H1 (cell line): ENCODE measurements at regions not wholly inside any gene's neighbourhood (a gene's known extent, or its start where the extent isn't known, plus 50 kb on each side); places are given as distances from the start of the nearest gene placed in this dataset.
A peak's percentile ranks its signal among the peaks of the same experiment; 100 is the strongest.

ENCODE experiments used
- CTCF ChIA-PET: fragments of 300-600 bp; sonication (Branson Sonifier 250); formaldehyde crosslinking; loops from one replicate; lab custom pipeline; 2021; ENCODE audit not compliant: partially characterized antibody; lab: Charles Lee
- POLR2A ChIA-PET: fragments of 300-600 bp; sonication (Branson Sonifier 250); formaldehyde crosslinking; loops from one replicate; lab custom pipeline; 2021; ENCODE audit warnings: inconsistent platforms; ENCODE audit not compliant: partially characterized antibody; lab: Charles Lee
- DNase-seq, 2 experiments: peaks; one replicate each; pipeline versions ENCODE4 v3.0.0 to v3.0.0-alpha.2; 2010 to 2022; ENCODE audit warnings: low spot score in 2 of 2, low read depth in 1 of 2, mixed read lengths in 1 of 2
- FAIRE-seq: peaks from 2 replicates; lab custom pipeline; 2011; peaks lifted over from hg19 to GRCh38; lab: Jason Lieb, UNC
- H2AFZ ChIP-seq: 2 replicates; pipeline ENCODE4 v1.8.1; 2012; ENCODE audit warnings: low read length, inconsistent platforms
- H2AK5ac ChIP-seq: 2 replicates; pipeline ENCODE4 v1.6.1; 2013; ENCODE audit warnings: low read depth, low read length
- H2BK120ac ChIP-seq: replicated peaks from 2 replicates; pipeline ENCODE3; 2013; ENCODE audit warnings: low read depth, low read length, inconsistent platforms
- H2BK12ac ChIP-seq: 2 replicates; pipeline ENCODE4 v1.6.1; 2013; ENCODE audit warnings: low read depth, low read length
- H2BK15ac ChIP-seq: 2 replicates; pipeline ENCODE4 v1.6.1; 2013; ENCODE audit warnings: low read length
- H2BK20ac ChIP-seq: 2 replicates; pipeline ENCODE4 v1.6.1; 2013; ENCODE audit warnings: low read length
- H2BK5ac ChIP-seq: 2 replicates; pipeline ENCODE4 v1.6.1; 2013; ENCODE audit warnings: low read depth, low read length
- H3K14ac ChIP-seq: 2 replicates; pipeline ENCODE4 v1.6.1; 2013; ENCODE audit warnings: inconsistent platforms; ENCODE audit not compliant: insufficient read length
- H3K18ac ChIP-seq: 2 replicates; pipeline ENCODE4 v1.6.1; 2013; ENCODE audit warnings: low read length; ENCODE audit errors: extremely low read depth
- H3K23ac ChIP-seq: 2 replicates; pipeline ENCODE4 v1.6.1; 2013; ENCODE audit warnings: inconsistent platforms; ENCODE audit not compliant: insufficient read length
- H3K23me2 ChIP-seq: 2 replicates; pipeline ENCODE4 v1.6.1; 2013; ENCODE audit warnings: low read depth, low read length
- H3K27ac ChIP-seq: 2 replicates; pipeline ENCODE4 v1.6.1; 2011; ENCODE audit warnings: low read depth, low read length, inconsistent platforms
- H3K27me3 ChIP-seq, 4 experiments: replicated peaks in 1 of 4; 1 replicate in 1 of 4; 2 replicates in 3 of 4; pipeline versions ENCODE4 v1.6.1 to v1.8.1; 2011 to 2013; ENCODE audit warnings: low read length in 3 of 4, mild to moderate bottlenecking in 3 of 4, inconsistent platforms in 2 of 4, mixed read lengths in 2 of 4, moderate library complexity in 1 of 4; ENCODE audit not compliant: control insufficient read depth in 3 of 4, insufficient read depth in 3 of 4; ENCODE audit errors: extremely low read depth in 1 of 4
- H3K36me3 ChIP-seq, 4 experiments: 2 replicates each; pipeline versions ENCODE4 v1.6.1 to v1.8.1; 2011 to 2013; ENCODE audit warnings: mild to moderate bottlenecking in 4 of 4, low read length in 3 of 4, moderate library complexity in 2 of 4, control low read depth in 1 of 4, inconsistent platforms in 1 of 4; ENCODE audit not compliant: insufficient read depth in 4 of 4, control insufficient read depth in 2 of 4
- H3K4ac ChIP-seq: replicated peaks from 2 replicates; pipeline ENCODE3; 2013; ENCODE audit warnings: low read length, low read depth, mixed read lengths, inconsistent platforms; ENCODE audit not compliant: insufficient read length
- H3K4me1 ChIP-seq, 4 experiments: replicated peaks in 1 of 4; 1 replicate in 1 of 4; 2 replicates in 3 of 4; pipeline versions ENCODE4 v1.6.1 to v1.8.1; 2011 to 2013; ENCODE audit warnings: low read length in 3 of 4, inconsistent platforms in 2 of 4, mixed read lengths in 1 of 4; ENCODE audit not compliant: insufficient read depth in 4 of 4, control insufficient read depth in 3 of 4
- H3K4me2 ChIP-seq, 2 experiments: 2 replicates each; pipeline versions ENCODE4 v1.6.1 to v1.8.1; 2011 to 2013; ENCODE audit warnings: low read depth in 2 of 2, low read length in 2 of 2, control low read depth in 1 of 2, inconsistent platforms in 1 of 2, mild to moderate bottlenecking in 1 of 2; ENCODE audit not compliant: insufficient read depth in 1 of 2
- H3K4me3 ChIP-seq, 4 experiments: fragments of 200-600, 300-600 bp in 1 of 4; sonication (generic), shearing (Covaris generic), sonication (Bioruptor Twin) in 1 of 4; 2 replicates each; pipeline versions ENCODE4 v1.5.1 to v1.8.1; 2011 to 2016; ENCODE audit warnings: low read length in 4 of 4, low read depth in 3 of 4, control low read depth in 2 of 4, inconsistent platforms in 2 of 4, mild to moderate bottlenecking in 2 of 4, mixed read lengths in 1 of 4, moderate library complexity in 1 of 4; ENCODE audit not compliant: insufficient read depth in 2 of 4; ENCODE audit errors: extremely low read depth in 1 of 4
- H3K56ac ChIP-seq: replicated peaks from 2 replicates; pipeline ENCODE3; 2013; ENCODE audit warnings: low read depth, mild to moderate bottlenecking, mixed read lengths, low read length, inconsistent platforms; ENCODE audit not compliant: insufficient read length
- H3K79me1 ChIP-seq: 2 replicates; pipeline ENCODE4 v1.6.1; 2013; ENCODE audit warnings: low read depth, low read length, control low read depth
- H3K79me2 ChIP-seq, 2 experiments: 2 replicates each; pipeline versions ENCODE4 v1.6.1 to v1.8.1; 2012 to 2013; ENCODE audit warnings: low read length in 2 of 2, mild to moderate bottlenecking in 2 of 2, inconsistent platforms in 1 of 2; ENCODE audit not compliant: insufficient read depth in 2 of 2, control insufficient read depth in 1 of 2
- H3K9ac ChIP-seq, 4 experiments: replicated peaks in 1 of 4; 1 replicate in 1 of 4; 2 replicates in 3 of 4; pipeline versions ENCODE4 v1.6.1 to v1.8.1; 2011 to 2013; ENCODE audit warnings: low read depth in 3 of 4, low read length in 3 of 4, control low read depth in 2 of 4, mild to moderate bottlenecking in 2 of 4, moderate library complexity in 2 of 4, inconsistent platforms in 1 of 4; ENCODE audit errors: extremely low read depth in 1 of 4
- H3K9me3 ChIP-seq, 2 experiments: 2 replicates each; pipeline versions ENCODE4 v1.6.1 to v1.8.1; 2012 to 2013; ENCODE audit warnings: mild to moderate bottlenecking in 2 of 2, moderate library complexity in 2 of 2, control low read depth in 1 of 2, inconsistent platforms in 1 of 2, low read depth in 1 of 2, low read length in 1 of 2, mixed read lengths in 1 of 2; ENCODE audit not compliant: insufficient read depth in 2 of 2
- H4K20me1 ChIP-seq, 2 experiments: replicated peaks in 1 of 2; 2 replicates each; pipeline versions ENCODE3 to v1.8.1; 2011 to 2013; ENCODE audit warnings: inconsistent platforms in 2 of 2, low read length in 2 of 2, mild to moderate bottlenecking in 1 of 2; ENCODE audit not compliant: insufficient read depth in 2 of 2, control insufficient read depth in 1 of 2
- H4K5ac ChIP-seq: 2 replicates; pipeline ENCODE4 v1.6.1; 2013; ENCODE audit warnings: low read length, low read depth, mixed read lengths, inconsistent platforms; ENCODE audit not compliant: insufficient read length
- H4K8ac ChIP-seq: 2 replicates; pipeline ENCODE4 v1.8.0; 2013; ENCODE audit warnings: mild to moderate bottlenecking, moderate library complexity, low read length, inconsistent platforms; ENCODE audit not compliant: insufficient read depth; ENCODE audit errors: extremely low read depth
- H4K91ac ChIP-seq: replicated peaks from 2 replicates; pipeline ENCODE3; 2013; ENCODE audit warnings: low read length, mixed read lengths, inconsistent platforms; ENCODE audit not compliant: insufficient read length
- MAX ChIP-seq: IDR thresholded peaks from 2 replicates; pipeline ENCODE4 v1.6.1; 2012; ENCODE audit warnings: inconsistent platforms
- PHF8 ChIP-seq: fragments of 200-600 bp; sonication (generic); conservative IDR thresholded peaks from 2 replicates; pipeline ENCODE4 v1.7.1; 2012; ENCODE audit warnings: low read depth, mild to moderate bottlenecking, inconsistent platforms, low read length, moderate library complexity
- POLR2A ChIP-seq, 2 experiments: IDR thresholded peaks; 1 replicate in 1 of 2; 2 replicates in 1 of 2; pipeline ENCODE4 v1.6.1; 2011; ENCODE audit warnings: low read depth in 2 of 2, low read length in 2 of 2, mild to moderate bottlenecking in 2 of 2; ENCODE audit errors: control extremely low read depth in 1 of 2
- RNF2 ChIP-seq: fragments of 200-900, 300-1000 bp; sonication (generic); IDR thresholded peaks from 2 replicates; pipeline ENCODE4 v1.7.1; 2016; ENCODE audit warnings: borderline replicate concordance, low read depth, mild to moderate bottlenecking, antibody characterized with exemption, low read length; ENCODE audit not compliant: poor library complexity, severe bottlenecking; ENCODE audit errors: missing control alignments
- SIRT6 ChIP-seq: IDR thresholded peaks from one replicate; pipeline ENCODE4 v1.7.1; 2012; ENCODE audit warnings: low read length, inconsistent platforms
- SP2 ChIP-seq: IDR thresholded peaks from 2 replicates; pipeline ENCODE4 v1.6.1; 2012; ENCODE audit warnings: mild to moderate bottlenecking, low read length, inconsistent platforms
- WGBS, 2 experiments: shearing (Covaris generic) in 1 of 2; methylation state at CpG; one replicate each; pipeline versions ENCODE4 v1.1.6 to v1.1.7; 2013 to 2015; ENCODE audit warnings: low lambda C conversion rate in 2 of 2, mixed read lengths in 2 of 2, inconsistent platforms in 1 of 2, low coverage in 1 of 2, missing lambda C conversion rate in 1 of 2; ENCODE audit not compliant: insufficient replicate concordance in 2 of 2, insufficient coverage in 1 of 2, insufficient read length in 1 of 2; ENCODE audit errors: extremely low coverage in 1 of 2, missing lambda C conversion rate in 1 of 2; 5-methylcytosine and 5-hydroxymethylcytosine counted together
- TF ChIP-seq, protein P1 (sequence below), 3 experiments: IDR thresholded peaks; 1 replicate in 2 of 3; 2 replicates in 1 of 3; pipeline versions ENCODE4 v1.5.1 to v1.6.1; 2011; ENCODE audit warnings: low read length in 3 of 3, mild to moderate bottlenecking in 3 of 3, inconsistent platforms in 2 of 3, low read depth in 1 of 3, moderate library complexity in 1 of 3; ENCODE audit not compliant: insufficient read depth in 1 of 3; ENCODE audit errors: control extremely low read depth in 1 of 3

DNA sequence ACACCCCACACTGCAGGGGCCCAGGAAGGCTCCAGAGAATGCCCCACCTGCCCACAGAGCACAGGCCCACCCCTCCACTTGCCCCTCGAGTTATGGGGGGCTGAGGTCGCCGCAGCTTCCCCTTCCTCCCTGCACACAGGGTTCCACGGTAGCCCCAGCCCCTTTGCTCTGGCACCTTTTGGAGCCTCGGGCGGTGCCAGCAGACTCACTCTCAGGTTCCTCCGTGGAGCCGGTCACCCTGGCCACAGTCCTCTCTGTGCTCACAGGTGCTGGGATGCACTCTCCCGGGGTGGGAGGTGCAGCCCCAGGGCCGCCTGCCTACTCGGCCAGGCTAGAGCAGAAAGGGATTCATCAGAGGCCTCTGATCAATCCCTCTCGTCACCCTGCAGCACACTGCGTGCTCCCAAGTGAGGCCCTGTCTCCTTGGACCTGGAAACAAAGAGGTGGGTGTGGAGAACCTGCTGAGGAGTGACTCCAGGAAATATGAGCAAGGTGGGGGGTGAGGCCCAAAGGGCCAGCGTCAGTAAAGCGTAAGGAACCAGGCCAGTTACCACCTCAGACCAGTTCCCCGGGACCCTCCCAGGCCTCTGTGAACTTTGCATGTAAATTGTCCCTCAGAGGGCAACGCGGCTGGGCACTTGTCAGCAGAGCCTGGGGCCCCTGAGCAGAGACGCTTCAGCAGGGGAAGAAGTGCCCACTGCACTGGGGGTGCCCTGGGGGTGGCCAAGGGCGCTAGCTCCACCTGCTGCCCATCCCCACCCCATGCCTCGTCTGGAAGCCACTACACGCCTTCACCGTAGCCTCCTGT is 167.8 kb downstream of the OLFM1 start:
- CTCF ChIA-PET: interaction anchor here (0.7 to 1.2 kb wide), 3 partner anchors 21 to 159 kb away, joined by 3 read pairs; no protein-coding TSS in a partner anchor
- TF ChIP-seq PHF8 (no peak), SP2 (no peak), MAX (peak; percentile 50; the same call in 1 of the 2 replicates), POLR2A (IDR thresholded peaks at IDR 0.05; ENCODE audit: control extremely low read depth in 1 of 2, low read depth in 2 of 2, low read length in 2 of 2) (no peak), SIRT6 (no peak), RNF2 (no peak)
- TF ChIP-seq, protein P1, sequence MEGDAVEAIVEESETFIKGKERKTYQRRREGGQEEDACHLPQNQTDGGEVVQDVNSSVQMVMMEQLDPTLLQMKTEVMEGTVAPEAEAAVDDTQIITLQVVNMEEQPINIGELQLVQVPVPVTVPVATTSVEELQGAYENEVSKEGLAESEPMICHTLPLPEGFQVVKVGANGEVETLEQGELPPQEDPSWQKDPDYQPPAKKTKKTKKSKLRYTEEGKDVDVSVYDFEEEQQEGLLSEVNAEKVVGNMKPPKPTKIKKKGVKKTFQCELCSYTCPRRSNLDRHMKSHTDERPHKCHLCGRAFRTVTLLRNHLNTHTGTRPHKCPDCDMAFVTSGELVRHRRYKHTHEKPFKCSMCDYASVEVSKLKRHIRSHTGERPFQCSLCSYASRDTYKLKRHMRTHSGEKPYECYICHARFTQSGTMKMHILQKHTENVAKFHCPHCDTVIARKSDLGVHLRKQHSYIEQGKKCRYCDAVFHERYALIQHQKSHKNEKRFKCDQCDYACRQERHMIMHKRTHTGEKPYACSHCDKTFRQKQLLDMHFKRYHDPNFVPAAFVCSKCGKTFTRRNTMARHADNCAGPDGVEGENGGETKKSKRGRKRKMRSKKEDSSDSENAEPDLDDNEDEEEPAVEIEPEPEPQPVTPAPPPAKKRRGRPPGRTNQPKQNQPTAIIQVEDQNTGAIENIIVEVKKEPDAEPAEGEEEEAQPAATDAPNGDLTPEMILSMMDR (IDR thresholded peaks at IDR 0.05; ENCODE audit: control extremely low read depth in 1 of 3, insufficient read depth in 1 of 3, low read depth in 1 of 3, low read length in 3 of 3): peak in 1 of 3 experiments; percentile 22; a peak in 2 of 4 replicates

More for the DNA sequence above, 167.8 kb downstream of the OLFM1 start:
- H2AK5ac ChIP-seq: no peak overlapping the region; the same call in 1 of the 2 replicates
- H3K4ac ChIP-seq: no peak overlapping the region
- no peak overlapping the region for H2AFZ ChIP-seq
- H2BK20ac ChIP-seq: peak overlapping the region; percentile 61; the same call in 1 of the 2 replicates
- peaks cover 4 to 21% (median 18%) of the 10 kb centered on the region in 4 experiments for H3K4me1 ChIP-seq
- FAIRE-seq: no peak
- peaks cover 0 to 8% (median 0%) of the 10 kb centered on the region in 4 experiments; a peak in 3 of 7 replicates for H3K27me3 ChIP-seq
- H2BK12ac ChIP-seq: 0 out of 2 replicates have a peak overlapping the region, but pooled peaks have one; percentile 62
- no peak overlapping the region for H3K23ac ChIP-seq
- H3K4me2 ChIP-seq: no peak overlapping the region
- H3K79me2 ChIP-seq: no peaks in the 10 kb centered on the region
- H3K27ac ChIP-seq: no peak overlapping the region
- no peaks in the 10 kb centered on the region for H3K36me3 ChIP-seq
- no peaks in the 10 kb centered on the region for H3K9me3 ChIP-seq
- peak overlapping the region; percentile 38 for H3K18ac ChIP-seq
- H3K9ac ChIP-seq: no peak overlapping the region
- peak overlapping the region; percentile 18 for H3K56ac ChIP-seq
- H4K5ac ChIP-seq: no peak overlapping the region
- H2BK5ac ChIP-seq: no peak overlapping the region; the same call in 1 of the 2 replicates
- H4K20me1 ChIP-seq: no peaks in the 10 kb centered on the region
- WGBS, 2 experiments: 79% methylated on average over 20 of the region's 23 CpGs; no CpG with 5 or more reads in 1 of the 2 experiments
- H4K8ac ChIP-seq: 0 out of 2 replicates have a peak overlapping the region, but pooled peaks have one; percentile 65
- peak overlapping the region; percentile 56 for H4K91ac ChIP-seq
- no peaks in the 10 kb centered on the region for H3K79me1 ChIP-seq
- peak overlapping the region; percentile 88; the same call in 1 of the 2 replicates for H2BK15ac ChIP-seq
- POLR2A ChIA-PET: no interaction called here
- no peak overlapping the region for H2BK120ac ChIP-seq
- H3K14ac ChIP-seq: no peak overlapping the region
- H3K4me3 ChIP-seq: no peak overlapping the region
- no peaks in the 10 kb centered on the region for H3K23me2 ChIP-seq
- DNase-seq: no peak
